Bronchial epithelial cell (primary cell): ENCODE measurements at regions not wholly inside any gene's neighbourhood (a gene's known extent, or its start where the extent isn't known, plus 50 kb on each side); places are given as distances from the start of the nearest gene placed in this dataset.

Experiments used
- DNase-seq: peaks from one replicate; pipeline ENCODE4 v3.0.0-alpha.2; 2010; ENCODE audit warnings: low read depth
- FAIRE-seq: peaks from 2 replicates; lab custom pipeline; 2011; peaks lifted over from hg19 to GRCh38; lab: Jason Lieb, UNC
- H3K27me3 ChIP-seq: 2 replicates; pipeline ENCODE4 v1.5.1; 2011; ENCODE audit warnings: low read length; ENCODE audit not compliant: control insufficient read depth, insufficient read depth
- H3K36me3 ChIP-seq: 2 replicates; pipeline ENCODE4 v1.5.1; 2011; ENCODE audit warnings: low read length; ENCODE audit not compliant: control insufficient read depth, insufficient read depth
- H3K4me3 ChIP-seq: 2 replicates; pipeline ENCODE4 v1.5.1; 2011; ENCODE audit warnings: mild to moderate bottlenecking, low read depth, low read length, control low read depth
- TF ChIP-seq, protein P1 (sequence below): IDR thresholded peaks from 2 replicates; pipeline ENCODE4 v1.5.1; 2011; ENCODE audit warnings: mild to moderate bottlenecking, moderate library complexity, low read length, control low read depth, inconsistent platforms; ENCODE audit not compliant: insufficient read depth, severe bottlenecking

DNA sequence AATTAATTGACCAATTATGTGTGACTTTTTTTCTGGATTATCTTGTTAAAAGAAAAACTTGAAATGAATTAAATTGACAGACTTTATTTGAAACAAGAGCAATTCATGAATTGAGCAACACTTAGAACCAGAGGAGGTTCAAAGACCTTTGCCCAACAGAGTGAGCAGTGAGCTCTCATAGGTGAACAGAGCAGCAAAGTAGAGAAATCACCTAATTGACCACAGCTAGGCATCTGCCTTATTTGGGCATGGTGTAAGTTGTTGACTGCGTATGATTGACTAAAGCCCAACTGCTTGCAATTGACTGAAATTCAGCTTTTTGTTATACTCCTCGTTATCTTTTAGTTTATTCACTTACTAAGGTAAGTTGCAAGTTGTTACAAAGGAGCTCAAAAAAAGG, 1216.0 kb upstream of the ALCAM start:
- H3K4me3 ChIP-seq, result no peak overlapping the region
- FAIRE-seq (no peak), DNase-seq (no peak)
- H3K27me3 ChIP-seq, result no peaks in the 10 kb centered on the region
- no peaks in the 10 kb centered on the region for H3K36me3 ChIP-seq
- TF ChIP-seq, protein P1, sequence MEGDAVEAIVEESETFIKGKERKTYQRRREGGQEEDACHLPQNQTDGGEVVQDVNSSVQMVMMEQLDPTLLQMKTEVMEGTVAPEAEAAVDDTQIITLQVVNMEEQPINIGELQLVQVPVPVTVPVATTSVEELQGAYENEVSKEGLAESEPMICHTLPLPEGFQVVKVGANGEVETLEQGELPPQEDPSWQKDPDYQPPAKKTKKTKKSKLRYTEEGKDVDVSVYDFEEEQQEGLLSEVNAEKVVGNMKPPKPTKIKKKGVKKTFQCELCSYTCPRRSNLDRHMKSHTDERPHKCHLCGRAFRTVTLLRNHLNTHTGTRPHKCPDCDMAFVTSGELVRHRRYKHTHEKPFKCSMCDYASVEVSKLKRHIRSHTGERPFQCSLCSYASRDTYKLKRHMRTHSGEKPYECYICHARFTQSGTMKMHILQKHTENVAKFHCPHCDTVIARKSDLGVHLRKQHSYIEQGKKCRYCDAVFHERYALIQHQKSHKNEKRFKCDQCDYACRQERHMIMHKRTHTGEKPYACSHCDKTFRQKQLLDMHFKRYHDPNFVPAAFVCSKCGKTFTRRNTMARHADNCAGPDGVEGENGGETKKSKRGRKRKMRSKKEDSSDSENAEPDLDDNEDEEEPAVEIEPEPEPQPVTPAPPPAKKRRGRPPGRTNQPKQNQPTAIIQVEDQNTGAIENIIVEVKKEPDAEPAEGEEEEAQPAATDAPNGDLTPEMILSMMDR, result no peak

DNA sequence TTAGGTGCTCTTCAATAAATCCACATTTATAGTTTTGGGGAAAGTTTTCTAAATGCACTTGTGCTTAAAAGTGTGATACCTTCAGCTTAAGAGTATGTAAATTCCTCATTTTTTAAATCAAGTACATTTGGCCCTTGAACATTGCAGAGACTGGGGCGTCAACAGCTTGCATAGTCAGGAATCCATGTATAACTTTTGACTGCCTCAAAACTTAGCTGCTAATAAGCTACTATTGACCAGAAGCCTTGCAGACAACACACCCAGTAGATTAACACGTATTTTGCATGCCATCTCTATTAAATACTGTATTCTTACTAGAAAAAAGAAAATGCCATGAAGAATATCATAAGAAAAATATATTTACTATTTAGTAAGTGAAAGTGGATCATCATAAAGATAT, 1211.8 kb upstream of the ALCAM start:
- FAIRE-seq (no peak), DNase-seq (no peak)
- TF ChIP-seq, protein P1, result no peak
- Histone ChIP-seq H3K27me3 (no peaks in the 10 kb centered on the region), H3K36me3 (no peaks in the 10 kb centered on the region), H3K4me3 (no peak overlapping the region)

DNA sequence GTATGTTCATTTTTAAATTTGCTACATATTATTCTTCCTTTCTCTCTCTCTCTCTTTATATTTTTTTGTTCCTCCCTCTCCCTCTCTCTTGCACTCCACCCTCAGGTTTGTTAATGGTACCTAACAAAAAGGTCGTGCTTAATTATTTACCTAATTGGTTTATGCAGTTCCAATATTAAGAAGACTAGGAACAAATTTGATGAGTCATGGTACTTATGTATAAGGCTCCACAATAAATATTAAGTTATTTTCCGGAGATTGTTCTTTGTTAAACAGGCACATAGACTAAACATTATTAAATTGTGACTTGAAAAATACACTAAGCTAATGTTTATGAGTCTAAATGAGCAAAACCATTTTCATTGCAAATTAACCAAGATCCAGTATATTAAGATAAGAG, 1200.8 kb upstream of the ALCAM start:
- FAIRE-seq, result no peak
- H3K36me3 ChIP-seq, result no peaks in the 10 kb centered on the region

DNA sequence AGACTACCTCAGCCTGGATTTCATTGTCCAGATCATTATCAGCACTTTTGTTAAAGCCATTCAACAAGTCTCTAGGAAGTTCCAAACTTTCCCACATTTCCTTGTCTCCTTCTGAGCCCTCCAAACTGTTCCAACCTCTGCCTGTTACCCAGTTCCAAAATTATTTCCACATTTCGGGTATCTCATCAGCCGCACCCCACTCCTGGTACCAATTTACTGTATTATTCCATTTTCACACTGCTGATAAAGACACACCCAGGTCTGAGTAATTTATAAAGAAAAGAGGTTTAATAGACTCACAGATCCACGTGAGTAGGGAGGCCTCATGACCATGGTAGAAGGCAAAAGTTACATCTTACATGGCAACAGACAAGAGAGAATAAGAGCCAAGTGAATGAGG, 1198.3 kb upstream of the ALCAM start:
- Histone ChIP-seq H3K27me3 (no peaks in the 10 kb centered on the region), H3K36me3 (no peaks in the 10 kb centered on the region), H3K4me3 (no peak overlapping the region)
- FAIRE-seq, result no peak
- no peak for DNase-seq
- TF ChIP-seq, protein P1, result no peak

More for the DNA sequence above, 1200.8 kb upstream of the ALCAM start:
- Histone ChIP-seq H3K27me3 (no peaks in the 10 kb centered on the region), H3K4me3 (no peak overlapping the region)
- TF ChIP-seq, protein P1, result no peak
- DNase-seq, result no peak

DNA sequence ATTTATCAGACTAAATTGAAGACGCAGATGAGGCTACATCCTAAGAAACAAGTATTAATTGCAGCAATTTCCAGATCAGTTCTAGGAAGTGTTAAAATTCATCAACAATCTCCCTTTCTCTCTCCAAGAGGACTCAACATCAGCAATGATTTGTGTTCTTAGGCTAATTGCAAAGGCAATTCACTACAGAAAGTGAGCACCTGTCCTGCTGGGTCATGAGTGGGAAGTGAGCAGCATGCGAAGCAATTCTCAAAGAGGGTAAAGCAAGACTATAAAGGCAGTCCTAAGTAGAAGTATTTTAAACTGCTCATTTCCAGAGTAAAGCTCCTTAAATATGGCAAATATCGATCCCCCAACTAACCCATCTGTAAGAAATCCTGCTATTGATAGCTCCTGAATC, 1191.0 kb upstream of the ALCAM start:
- H3K4me3 ChIP-seq, result no peak overlapping the region
- FAIRE-seq (no peak), DNase-seq (no peak)
- no peaks in the 10 kb centered on the region for H3K27me3 ChIP-seq
- TF ChIP-seq, protein P1, result no peak
- no peaks in the 10 kb centered on the region for H3K36me3 ChIP-seq

DNA sequence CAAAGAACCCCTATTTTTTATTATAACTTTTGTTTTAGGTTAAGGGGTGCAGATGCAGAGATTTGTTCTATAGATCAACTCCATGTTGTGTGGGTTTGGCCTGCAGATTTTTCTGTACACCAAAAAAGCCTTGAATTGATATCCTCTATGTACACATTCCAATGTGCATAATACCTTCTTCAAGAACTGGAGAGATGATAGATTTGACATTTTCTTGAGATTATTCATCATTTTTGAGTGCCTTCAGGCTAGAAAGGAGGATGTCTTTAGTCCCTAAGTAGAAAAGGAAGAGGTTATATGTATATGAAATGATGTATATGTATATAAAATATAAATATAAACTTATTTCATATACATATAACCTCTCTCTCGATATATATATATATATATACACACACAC, 1190.0 kb upstream of the ALCAM start:
- Histone ChIP-seq H3K36me3 (no peaks in the 10 kb centered on the region), H3K4me3 (no peak overlapping the region), H3K27me3 (no peaks in the 10 kb centered on the region)
- FAIRE-seq (no peak), DNase-seq (peak; percentile 28)
- TF ChIP-seq, protein P1, result no peak
